ENCODE measurements at regions not wholly inside any gene's neighbourhood (a gene's known extent, or its start where the extent isn't known, plus 50 kb on each side); places are given as distances from the start of the nearest gene placed in this dataset.

GRCh38 chr7:106418526-106418925 is 133.7 kb upstream of the NAMPT start:
- TF ChIP-seq POLR2A (IDR thresholded peaks at IDR 0.05) (no peak), CTCF (IDR thresholded peaks at IDR 0.05) (no peak), EP300 (IDR thresholded peaks at IDR 0.05) (no peak)

All from sigmoid colon (tissue), 4 donors.